GM19467 (cell line): ENCODE measurements at regions not wholly inside any gene's neighbourhood (a gene's known extent, or its start where the extent isn't known, plus 50 kb on each side); places are given as distances from the start of the nearest gene placed in this dataset.
"Not testable (repeated sequence)": the region's sequence is repeated elsewhere in the genome, so short reads cannot be mapped to it uniquely, and the experiment has no call there.

Experiments
- ATAC-seq: cut with Tn5 transposase; IDR thresholded peaks from one replicate; pipeline ENCODE4 v1.9.1; 2021; ENCODE audit warnings: mild to moderate bottlenecking, moderate library complexity; ENCODE audit not compliant: unreplicated experiment

GRCh38 chr6:92428448-92428847 is 990.9 kb downstream of the EPHA7 start:
- ATAC-seq = no peak

DNA sequence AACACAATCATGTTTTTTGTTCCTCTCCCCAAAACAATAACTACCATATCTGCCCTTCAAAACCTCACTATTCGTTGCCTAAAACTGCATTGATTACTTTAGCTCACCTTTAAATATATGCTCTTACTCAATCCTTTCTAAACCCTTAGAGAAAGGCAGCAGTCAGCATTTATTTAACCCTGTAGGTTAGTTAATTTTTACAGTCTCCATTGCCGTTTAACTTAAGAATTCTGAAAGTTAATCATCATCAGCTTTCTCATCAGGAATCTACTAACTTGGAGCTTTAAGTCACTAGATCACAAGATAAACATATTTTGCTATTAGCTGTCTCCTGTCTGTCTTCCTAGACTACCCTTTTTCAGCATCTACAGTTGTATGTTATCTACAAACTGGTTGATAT is 991.9 kb downstream of the EPHA7 start:
- ATAC-seq = no peak

DNA sequence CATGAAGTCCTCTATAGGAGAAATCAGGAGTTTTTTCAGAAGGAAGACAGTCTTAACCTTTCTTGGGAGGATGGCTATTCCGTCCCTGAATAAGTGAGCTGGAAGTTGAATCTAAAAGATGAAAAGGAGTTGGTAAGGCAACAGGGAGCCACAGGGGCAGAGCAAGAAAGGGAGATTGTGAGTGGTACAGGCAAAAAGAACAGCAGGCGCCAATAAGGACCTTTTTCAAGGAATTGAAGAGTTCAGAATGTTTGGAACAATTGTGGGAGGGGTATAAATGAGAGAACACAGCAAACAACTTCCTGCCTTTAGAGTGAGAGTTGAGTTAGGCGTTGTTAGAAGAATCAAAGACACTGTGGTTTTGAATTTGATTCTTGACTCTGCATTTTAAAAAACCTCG is 1003.7 kb downstream of the EPHA7 start:
- ATAC-seq = no peak

DNA sequence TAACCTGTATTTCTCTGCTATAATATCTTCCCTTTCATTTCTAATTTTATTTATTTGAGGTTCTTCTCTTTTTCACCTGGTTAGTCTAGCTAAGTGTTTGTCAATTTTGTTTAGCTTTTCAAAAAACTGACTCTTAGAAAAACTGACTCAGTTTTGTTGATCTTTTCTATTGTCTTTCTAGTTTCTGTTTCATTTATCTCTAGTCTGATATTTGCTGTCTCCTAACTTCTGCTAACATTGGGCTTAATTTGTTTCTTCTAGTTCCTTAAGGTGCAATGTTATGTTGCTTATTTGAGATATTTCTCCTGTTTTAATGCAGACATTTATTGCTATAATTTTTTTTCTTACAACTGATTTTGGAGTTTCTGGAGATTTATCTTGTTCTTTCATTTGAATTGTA is 1011.0 kb downstream of the EPHA7 start:
- ATAC-seq = no peak

DNA sequence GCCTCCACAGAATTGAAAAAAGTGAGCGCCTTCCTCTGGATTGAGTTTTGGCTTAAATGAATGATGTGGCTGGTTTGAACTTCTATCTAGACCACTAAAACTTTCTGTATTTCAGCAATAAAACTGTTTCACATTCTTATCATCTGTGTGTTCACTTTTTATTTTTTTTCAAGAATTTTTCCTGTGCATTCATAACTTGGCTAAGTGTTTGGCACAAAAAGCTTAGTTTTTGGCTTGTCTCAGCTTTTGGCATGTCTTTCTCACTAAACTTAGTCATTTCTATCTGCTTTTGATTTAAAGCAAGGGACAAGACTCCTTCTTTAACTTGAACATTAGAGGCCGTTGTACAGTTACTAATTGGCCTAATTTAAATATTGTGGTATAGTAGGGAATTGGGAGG is 1015.1 kb downstream of the EPHA7 start:
- no peak for ATAC-seq

GRCh38 chr6:92399911-92400310 is 1019.4 kb downstream of the EPHA7 start:
- ATAC-seq = no peak

DNA sequence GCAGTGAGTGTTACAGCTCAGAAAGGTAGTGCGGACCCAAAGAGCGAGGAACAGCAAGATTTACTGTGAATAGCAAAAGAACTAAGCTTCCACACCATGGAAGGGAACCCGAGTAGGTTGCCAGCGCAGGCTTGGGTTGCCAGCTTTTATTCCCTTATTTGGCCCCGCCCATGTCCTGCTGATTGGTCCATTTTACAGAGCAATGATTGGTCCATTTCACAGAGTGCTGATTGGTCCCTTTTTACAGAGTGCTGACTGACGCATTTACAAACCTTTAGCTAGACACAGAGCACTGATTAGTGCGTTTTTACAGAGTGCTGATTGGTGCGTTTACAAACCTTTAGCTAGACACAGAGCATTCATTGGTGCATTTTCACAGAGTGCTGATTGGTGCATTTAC is 1030.7 kb downstream of the EPHA7 start:
- not testable (repeated sequence) for ATAC-seq

- ATAC-seq = no peak
Observed at GRCh38 chr6:92380803-92381601, 1038.4 kb downstream of the EPHA7 start.

GRCh38 chr6:92377137-92377536 is 1042.2 kb downstream of the EPHA7 start:
- ATAC-seq = no peak

GRCh38 chr6:92376691-92377090 is 1042.7 kb downstream of the EPHA7 start:
- no peak for ATAC-seq

DNA sequence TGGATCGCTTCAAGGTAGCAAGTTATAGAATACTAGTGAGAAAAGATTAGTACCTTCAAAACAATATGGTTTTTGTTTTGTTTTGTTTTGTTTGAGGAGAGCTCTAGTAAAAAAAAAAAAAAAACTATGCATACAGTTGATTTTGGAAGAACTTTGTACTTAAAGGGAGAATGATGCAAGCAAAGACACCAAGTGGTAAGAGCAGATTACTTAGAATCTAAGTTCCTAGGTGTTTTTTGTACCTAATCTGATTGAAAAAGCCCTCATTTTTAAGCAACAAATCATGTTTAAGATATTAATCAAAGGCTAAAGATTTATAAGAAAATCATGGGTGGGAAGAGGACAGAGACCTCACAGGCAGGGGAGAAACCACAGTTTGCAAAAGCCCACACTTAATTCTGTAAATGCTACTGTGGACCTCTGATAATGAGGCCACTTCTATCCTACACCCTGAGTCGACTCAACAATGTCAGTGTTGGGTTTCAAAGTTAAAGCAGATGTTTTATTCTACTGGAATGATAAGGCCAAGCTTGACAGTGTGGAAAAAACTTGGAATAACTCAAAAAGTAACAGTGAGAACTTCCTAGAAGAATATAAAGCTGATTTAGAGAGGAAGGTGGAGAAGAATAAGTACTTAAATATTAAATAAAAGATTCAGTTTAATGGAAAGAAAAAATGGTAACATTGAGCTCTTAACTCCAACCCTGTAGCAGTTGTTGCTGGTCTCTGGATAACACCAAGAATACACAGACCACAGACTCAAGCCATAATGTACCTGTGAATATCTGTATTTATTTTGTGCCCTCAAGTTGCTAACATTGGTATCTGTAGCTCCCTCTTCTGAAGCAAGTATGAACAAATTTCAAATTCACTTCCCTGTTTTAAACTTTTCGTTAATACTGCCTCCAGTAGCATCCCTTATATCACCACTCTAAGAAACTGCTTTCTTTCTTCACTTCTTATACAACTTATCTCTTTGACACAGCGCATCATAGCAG is 1047.8 kb downstream of the EPHA7 start:
- no peak for ATAC-seq

- ATAC-seq = no peak
Observed at GRCh38 chr6:92369309-92369708, 1050.0 kb downstream of the EPHA7 start.

GRCh38 chr6:92364948-92365541 is 1054.3 kb downstream of the EPHA7 start:
- ATAC-seq = no peak

GRCh38 chr6:92363111-92363510 is 1056.2 kb downstream of the EPHA7 start:
- no peak for ATAC-seq

DNA sequence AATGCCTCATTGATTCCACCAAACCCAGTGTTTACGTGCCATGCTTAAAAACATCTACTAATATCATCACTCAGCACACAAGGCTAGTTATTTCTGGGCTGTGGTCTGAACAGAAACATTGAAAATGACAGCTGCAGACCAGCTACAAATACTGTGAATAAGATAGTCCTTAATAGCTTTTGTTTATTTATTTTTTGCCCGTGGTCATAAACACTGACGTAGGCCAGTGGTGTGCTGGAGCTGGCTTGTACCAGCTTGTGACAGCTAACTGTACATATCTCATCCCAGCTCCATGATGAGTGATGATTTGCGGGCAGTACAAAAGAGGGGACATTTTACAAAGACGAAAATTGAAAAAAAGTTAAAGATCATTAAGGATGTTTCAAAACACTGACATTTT is 1057.0 kb downstream of the EPHA7 start:
- ATAC-seq = no peak

DNA sequence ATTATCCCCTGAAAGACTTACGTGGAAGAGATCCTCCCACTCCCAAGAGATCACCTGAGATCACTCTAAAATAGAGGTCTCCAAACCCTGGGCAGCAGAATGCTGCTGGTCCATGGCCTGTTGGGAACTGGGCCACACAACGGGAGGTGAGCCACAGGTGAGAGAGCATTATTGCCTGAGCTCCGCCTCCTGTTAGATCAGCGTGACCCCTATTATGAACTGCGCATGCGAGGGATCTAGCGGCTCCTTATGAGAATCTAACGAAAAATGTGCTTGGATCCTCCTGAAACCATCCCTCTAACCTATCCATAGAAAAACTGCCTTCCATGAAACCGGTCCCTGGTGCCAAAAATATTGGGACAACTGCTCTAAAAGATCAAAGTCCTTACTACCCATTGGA is 1057.4 kb downstream of the EPHA7 start:
- ATAC-seq = no peak

DNA sequence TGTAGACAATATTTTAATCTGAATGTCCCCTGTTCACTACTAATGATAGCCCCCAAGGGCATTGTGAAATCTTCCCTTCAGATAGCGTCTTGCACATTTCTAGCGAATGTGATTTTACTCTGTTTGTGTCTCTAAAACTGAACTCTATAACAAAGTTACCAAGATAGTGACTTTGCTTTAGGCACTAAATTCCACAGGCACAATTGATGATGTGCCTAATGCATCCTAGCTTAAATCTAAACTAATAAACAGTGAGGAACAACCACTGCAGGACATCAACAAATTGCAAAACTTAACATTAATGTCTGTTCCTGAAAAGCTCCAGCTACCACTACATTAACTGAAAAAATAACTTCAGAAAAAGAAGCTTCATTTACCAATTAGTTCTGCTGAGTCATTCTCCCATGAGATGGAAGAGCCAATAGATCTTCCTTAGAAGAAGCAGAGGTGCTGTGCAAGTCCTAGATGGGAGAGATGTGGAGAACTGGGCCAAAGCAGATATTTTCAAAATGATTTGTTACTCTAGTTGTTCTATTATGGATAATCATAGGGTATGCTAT is 1065.0 kb downstream of the EPHA7 start:
- ATAC-seq = no peak

DNA sequence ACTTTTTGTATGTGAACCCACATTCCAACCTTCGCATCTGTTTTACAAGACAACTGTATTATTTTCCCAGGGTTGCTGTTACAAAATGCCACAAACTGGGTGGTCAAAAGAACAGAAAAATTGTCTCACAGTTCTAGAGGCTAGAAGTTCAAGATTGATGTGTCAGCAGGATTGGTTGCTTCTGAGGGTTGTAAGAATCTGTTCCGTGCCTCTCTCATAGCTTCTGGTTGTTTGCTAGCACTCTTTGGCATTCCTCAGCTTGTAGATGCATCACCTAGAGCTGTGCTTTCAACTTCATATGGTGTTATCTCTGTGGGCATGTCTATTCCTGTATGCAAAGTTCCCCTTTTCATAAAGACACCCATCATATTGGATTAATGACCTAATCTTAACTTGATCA is 1067.2 kb downstream of the EPHA7 start:
- no peak for ATAC-seq

- ATAC-seq = no peak
Observed at GRCh38 chr6:92341201-92341600, 1078.2 kb downstream of the EPHA7 start.

DNA sequence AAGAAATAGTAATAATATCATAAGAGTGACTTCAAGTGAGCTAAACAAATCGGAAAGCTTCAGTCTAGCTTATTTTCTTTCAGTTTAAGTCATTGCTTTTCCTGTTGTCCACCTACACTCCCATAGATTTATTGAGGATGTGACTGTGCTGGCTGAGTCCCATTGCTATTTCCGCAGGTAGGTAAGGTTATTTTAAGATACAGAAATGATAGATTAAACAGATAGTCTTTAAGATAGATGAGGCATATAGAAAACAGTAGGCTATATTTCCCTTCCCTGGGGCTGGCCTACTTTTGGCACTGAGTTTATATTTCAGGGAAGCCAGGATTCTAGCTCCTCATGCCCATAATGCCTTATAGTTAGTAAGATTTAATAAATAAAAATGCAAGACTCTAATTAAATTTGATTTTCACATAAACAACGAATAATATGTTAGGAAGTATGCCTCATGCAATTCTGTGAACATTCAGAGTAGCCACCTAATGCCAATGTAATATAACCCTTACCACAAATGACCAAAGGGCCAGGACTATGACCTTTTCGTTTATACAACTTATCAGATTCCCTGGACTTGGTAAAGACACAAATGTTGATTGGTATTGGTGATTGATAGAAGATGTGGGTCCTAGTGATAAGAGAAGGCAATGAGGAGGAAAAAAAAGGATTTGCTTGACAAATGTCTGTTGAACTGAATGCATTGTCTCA is 1079.3 kb downstream of the EPHA7 start:
- ATAC-seq = no peak

DNA sequence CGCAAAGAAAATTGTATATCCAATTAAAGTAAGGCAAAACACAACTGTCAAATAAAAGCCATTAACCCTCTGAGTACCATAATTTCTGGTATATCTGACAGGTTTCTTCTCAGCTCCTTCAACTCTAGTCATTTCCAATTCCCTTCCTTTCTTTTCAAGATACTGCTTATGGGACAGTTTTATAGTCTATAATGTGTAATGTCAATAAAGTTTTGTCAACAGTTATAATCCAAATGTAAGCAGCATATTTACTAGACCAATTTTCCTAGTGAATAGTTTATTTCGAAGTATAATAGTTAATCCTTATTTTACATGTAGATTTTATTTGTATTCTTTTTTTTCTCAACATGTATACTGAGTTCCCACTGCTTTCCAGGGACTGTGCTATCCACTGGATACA is 1081.8 kb downstream of the EPHA7 start:
- no peak for ATAC-seq
